Limb (tissue), 2 donors: ENCODE measurements at regions not wholly inside any gene's neighbourhood (a gene's known extent, or its start where the extent isn't known, plus 50 kb on each side); places are given as distances from the start of the nearest gene placed in this dataset.

Source experiments
- DNase-seq, 2 donors: peaks; one replicate each; pipeline ENCODE4 v3.0.0-alpha.2; 2016; ENCODE audit errors: extremely low spot score in 2 of 2

DNA sequence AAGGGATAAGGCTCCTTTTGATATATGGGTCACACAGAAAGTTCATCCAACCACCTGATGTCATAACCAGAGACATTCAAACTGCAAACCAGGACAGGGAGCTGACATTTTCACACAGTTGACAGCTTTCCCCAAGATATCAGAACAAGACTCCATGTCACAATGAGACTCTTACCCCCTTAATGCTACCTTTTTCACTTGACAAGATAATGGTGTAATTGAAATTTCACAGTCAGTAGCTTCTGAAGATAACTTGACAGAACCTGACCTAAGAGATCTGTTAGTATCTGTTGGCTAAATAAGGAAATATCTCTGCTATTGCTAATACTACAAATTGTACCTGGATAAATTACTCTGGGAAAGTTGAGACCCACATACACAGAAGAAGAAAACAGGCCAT lies 187.3 kb downstream of the C12orf50 start:
- no peak for DNase-seq

DNA sequence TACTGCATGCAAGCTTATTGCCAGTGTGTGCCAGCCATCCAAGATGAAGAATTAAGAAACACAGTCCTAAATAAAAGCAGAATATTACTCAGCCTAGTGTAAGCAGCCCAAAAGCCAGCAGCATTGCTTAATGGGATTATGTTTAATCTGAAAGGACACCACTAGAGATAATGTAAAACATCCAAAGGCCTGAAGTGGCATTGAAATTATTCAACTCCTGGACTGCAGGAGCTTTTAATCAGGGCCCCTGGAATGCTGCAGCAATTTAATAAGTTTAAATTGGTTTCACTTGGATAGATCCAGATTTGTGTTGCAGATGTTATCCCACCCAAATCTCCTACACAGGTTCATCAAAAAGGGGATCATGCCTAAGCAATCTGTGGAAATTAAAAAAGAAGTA lies 193.0 kb downstream of the C12orf50 start:
- no peak for DNase-seq

DNA sequence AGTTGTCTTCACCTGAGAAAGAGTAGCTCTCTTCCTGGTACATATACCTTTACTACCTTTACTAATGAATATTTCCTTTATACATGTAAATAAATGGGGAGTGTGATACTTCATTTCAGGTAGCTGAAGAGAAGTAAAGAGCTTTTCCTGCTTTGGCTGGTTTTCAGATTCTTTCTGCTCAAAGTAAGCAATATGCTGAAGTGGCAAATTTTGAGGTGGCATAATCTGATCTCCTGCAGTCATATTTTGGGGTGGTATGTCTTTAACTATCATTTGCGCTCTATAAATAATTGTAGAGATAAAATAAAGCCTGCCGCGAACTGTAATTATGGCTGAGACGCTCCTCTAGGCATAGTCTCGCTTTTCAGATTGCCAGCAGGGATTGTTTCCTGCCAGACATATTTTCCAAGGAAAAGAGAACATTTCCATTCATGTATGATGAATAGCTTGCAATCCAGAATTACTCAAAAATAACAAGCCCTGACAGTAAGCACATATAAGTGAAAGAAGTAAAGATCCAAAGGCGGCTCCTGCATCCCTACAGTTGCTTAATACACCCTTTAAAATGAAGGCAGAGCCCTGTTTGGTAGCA lies 200.7 kb downstream of the C12orf50 start:
- DNase-seq = no peak

DNA sequence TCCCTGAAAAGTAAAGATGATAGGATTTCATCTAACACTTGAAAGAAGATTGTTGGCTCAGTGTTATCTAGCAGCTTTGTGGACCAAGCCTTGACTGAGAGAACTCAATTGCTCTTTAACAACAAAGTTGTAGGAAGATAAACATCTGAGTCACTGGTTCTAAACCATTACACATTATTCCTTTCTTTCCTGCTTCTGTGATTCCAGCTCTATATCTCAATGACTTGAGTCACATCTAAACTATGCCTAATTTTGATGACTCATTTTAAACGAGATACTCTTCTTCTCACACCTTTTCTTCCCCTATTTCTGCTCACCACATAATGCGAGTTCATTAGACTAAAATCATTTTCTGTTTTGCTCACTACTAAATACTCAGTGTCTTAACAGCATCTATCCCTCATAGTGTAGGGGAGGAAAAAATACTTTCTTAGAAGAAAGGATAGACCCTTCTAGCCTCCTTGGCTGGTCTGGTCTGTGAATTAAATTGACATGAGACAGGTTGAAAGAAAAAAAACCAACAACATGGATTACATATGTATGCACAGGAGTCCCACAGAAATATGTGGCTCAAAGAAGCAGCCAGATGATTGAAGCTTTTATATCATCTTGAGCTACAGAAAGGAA lies 201.4 kb downstream of the C12orf50 start:
- DNase-seq = no peak

DNA sequence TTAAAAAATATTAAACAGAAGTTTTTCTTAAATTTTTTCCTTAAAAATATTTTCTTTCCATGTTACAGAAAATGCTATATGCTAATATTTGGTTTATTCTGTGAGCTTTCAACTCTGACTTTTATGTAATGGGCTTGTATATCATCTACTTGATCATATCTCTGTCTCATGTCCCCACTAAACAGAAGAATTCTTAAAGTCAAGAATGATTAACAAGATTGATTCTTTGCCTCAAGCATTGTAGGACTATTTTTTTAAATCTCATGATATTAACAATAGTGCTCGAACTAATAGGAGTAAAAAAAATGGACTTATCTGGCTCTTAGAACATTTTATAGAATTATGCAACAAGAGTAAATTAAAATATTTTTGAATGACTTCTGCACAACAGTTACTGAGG lies 206.3 kb downstream of the C12orf50 start:
- no peak for DNase-seq

DNA sequence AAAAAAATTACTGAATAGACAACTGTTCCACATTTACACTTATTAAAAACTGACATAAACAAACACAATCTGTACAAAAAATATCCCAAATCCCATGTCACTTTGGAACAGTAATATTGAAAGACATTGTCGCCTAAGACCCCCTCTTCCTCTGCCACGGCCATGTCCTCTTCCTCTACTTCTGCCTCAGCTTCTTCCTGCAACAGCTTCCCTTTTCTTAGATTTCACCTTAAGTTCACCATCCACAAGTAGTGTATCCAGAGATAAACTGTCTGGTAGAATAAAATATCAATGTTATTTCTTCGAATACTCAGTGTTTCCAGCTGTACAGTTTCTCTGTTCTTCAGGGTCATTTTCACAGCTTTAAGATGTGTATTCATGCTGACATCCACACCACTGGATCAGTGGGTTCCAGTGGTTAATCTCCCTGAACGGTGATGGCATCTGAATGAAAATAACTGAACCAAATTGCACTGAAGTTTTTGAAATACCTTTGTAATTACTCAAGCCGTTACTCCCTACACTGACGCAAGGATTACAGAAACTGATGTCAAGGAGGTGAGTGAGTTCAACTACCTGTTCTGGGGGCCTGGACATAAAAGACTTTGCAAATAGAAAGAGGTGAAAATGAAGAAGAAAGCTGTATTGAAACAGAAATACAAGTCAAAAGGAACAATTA lies 208.5 kb downstream of the C12orf50 start:
- DNase-seq = no peak

DNA sequence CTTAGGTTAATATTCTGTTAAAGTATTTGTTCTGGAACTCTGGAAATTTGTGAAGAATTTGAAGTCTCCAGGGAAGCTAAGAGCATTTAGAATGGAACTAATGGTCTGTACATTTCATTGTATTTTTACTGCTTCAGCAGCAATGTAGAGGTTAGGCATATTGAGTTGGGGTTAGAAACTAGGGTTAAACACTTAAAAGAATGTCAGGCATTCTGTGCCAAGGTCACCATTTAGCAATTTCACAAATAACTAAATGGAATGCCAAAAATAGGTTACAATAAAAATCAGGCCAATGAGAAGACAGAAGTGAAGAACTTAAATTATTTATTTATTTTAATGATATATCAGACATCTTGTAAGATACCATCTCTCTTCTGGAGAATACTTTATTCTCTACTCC lies 210.8 kb downstream of the C12orf50 start:
- no peak for DNase-seq

DNA sequence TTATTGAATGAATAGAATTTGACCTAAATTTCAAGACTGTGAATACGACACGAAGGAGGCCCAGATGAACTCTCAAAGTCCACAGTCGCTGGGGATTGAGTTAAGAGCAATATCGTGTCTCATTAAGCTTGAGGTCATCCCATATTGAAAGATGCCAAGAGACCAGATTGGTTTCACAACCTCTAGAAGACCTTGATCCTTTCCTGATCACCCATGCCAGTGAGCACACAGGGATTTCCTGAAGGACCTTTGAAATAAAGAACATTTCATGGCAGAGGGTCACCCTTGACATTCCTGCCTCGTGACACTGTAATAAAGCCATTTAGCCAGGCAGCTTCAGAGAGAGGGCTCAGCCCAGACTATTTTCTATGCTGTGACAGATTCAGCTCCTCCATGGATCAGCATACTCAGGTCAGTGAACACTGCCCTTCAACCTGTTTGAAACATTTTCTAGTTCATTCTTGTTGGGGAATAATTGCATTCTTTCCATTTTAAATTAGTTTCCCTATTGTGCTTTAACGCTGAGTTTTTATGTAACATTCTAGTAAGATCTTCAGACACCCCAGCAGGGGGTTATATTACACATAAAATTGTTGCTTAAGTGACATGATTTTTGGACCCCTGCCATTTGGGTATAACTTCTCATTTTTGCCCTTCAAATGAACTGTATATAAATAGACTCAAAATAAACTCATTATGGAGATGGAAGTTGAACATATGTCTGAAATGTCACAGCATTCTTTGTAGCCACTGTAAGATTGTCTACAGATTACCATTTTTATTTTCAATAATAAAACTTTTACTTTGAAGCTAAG lies 213.2 kb downstream of the C12orf50 start:
- no peak for DNase-seq

DNA sequence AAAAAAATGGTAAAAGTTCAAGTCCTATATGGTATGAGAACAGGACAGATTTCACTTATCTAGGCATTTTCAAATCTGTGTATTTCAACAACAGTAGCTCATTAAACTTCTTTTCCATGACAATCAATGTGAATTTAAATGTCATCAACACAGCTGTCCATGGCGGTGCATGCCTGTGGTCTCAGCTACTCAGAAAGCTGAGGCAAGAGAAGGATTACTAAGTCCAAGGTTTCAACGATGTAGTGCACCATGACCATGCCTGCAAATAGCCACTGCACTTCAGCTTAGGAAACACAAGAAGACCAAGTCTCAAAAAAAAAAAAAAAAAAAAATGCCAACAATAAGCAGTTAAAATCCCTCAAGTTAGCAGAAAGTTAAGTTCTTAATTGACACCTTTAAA lies 214.6 kb downstream of the C12orf50 start:
- no peak for DNase-seq

DNA sequence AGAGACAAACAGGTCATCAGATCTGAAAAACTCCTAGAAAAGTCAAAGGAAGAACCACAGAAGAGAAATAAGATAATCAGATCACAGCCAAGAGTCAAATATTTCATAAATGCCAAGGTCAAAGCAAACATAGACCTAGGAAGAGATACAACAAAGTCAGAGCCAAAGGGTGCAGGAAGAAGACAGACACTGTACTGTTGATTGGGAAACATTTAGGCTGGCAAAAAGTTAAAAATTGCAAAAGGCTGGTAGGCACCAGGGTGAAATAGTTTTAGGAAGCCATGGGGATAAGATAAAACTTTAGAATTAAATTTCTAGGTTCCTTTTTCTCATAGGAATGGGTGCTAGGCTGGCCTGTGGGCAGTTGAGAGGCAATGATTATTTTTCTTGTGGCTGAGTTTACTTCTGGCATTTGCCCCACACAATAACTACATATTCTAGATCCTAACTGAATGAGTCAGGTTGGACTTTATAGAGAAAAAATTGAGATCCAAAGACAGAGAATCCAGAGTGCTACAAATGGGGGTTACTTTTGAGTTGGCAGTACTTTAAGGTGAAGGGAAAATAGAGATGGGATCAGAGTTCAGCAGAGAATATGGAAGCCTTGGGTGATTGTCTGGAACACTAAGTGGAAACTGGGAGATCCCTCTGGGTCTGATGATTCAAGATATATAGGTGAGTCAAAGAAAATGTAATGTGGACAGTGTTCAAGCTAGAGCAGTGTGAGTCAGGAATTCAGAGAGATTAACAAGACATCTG lies 215.5 kb downstream of the C12orf50 start:
- DNase-seq = no peak

DNA sequence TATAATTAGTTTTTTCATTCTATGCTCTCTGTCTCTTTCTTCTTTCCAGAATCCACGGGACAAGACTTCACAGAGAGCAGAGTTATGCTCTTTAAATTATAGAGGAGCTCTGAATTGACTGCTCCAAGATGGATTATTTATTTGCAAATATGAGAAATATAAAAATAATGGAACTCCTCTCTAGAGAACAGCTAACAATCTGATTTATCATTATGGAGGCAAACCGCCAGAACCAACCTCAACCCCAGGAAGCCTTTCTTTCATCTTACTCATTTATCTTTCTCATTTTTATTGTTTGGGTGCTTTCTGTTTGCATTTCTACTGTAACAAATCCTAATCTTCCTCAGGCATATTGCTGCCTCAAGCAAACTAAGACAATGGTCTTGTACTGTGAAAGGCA lies 216.5 kb downstream of the C12orf50 start:
- no peak for DNase-seq

DNA sequence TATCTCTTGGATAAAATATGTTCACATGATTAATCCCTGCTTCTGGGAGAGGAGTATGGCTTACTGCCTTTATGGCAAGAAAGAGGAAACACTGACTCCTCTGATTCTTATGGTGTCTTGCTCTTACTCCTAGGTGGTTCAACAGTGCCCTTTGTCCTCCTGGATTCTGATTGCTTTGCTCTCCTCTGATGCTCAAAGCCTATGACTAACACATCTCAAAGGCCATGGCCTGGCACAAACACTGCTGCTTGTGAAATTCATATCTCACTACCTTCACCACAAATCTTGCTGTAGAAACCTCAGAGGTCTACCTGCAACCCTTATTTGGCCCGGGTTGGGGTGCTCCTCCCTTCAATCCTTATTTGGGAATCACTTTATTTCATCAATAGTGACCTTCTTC lies 217.2 kb downstream of the C12orf50 start:
- DNase-seq = no peak

DNA sequence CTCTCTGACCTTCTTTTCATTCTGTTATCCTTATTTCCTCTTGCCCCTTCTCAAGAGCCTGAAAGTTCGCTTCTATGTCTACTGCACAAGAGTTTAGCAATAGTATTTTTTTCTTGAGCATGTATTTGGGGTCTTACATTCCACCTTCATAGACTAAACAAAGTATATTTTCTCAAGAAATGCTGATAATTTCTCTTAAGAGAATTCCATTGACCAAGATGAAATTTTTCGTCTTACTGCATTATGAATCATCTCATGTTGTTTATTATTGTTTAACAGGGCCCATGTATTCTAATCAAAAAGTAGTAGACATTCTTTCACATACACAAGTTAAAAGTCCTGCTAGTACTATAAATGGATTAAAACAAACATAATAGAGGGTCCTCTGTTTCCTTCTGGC lies 219.3 kb downstream of the C12orf50 start:
- DNase-seq = no peak

DNA sequence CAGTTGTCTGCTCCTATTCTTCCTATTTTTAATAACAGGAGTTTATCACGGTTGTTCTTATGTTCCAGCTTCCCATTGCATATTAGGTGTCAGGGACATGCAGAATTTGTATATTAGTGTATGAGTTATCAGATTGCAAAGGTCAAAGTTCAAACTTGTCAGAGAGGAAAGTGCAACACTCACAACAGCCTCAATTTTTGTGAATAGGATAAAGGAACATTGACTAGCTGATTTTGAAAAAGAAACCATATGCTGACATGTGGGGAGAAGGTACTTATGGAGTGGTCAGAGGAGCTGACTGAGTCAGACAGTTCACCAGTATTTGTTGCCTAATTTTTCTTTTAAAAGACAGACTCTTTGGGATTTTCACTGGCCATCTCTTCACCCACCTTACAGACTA lies 222.1 kb downstream of the C12orf50 start:
- no peak for DNase-seq

DNA sequence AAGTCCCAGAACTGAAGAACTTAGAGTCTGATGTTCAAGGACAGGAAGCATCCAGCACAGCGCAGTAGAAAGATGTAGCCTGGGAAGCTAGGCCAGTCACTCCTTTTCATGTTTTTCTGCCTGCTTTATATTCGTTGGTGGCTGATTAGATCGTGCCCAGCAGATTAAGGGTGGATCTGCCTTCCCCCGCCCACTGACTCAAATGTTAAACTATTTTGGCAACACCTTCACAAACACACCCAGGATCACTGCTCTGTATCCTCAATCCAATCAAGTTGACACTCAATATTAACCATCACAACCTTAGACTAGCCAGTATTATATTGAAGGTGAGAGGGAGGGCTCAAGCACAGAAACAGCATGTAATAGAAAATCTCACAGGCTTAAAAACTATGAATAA lies 222.9 kb downstream of the C12orf50 start:
- DNase-seq = no peak

DNA sequence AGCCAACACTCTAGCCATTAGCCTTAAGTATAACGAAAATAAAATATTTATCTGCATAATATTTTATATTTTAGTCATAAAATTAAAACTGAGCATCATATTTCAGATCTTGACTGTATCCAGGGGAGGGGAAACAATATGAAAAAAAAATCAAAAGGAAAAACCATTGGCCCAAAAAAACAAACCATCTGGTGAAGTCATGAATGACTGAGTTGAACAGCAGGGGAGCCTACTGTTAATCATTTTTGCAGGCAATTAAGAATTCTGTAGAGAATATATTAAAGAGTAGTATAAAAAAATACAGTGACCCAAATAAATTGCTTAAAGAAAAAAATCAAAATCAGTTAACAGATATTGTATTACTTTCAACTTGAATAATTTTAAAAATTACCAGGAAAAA lies 224.8 kb downstream of the C12orf50 start:
- DNase-seq = no peak

DNA sequence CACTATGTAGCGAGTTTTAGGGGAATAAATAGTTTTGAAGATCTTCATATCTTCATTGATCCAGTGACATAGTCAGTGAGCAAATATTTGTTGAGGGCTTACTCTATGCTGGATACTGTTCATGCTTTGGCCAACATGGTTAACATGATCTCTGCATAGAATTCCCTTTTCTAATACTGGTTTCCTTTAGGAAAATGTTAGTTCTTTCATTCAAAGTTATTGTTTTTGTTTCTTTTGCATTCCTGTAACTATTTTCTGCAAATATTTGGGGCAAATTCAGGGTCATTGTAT lies 226.5 kb downstream of the C12orf50 start:
- DNase-seq = no peak

DNA sequence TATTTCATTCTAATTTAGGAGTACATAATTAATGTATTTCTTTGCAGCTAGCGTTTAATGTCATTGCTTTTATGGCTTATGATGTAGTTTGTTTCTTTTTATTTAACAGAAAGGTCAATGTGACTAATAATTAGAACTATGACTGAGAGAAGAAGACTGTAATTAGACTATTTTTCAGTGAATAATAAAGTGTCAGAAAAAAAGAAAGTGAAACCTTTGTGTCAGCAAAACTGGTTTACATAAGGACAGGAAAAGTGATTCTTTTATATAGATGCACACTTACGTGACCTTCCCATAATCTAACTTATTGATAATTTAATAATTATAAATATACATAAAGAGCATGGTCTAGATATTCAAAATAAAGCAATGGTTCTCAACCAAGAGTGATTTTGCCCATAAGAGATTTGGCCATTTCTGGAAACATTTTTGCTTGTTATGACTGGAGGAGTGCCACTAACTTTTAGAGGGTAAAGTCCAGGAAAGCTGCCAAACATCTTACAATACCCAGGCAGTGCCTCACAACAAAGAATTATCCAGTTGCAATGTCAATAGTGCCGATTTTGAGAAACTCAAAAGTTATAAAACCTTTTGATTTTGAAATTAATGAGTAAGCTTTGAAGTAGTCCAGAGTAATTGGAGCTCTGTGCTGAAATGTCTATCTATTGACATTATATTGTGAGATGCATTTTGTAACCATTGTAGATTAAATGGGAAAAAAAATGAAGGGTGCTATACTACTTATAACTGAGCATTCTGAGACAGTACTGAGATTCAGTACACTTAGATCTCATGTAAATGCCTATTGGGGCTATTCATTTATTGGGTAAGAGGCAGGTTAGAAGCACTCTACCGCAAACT lies 227.1 kb downstream of the C12orf50 start:
- no peak for DNase-seq

DNA sequence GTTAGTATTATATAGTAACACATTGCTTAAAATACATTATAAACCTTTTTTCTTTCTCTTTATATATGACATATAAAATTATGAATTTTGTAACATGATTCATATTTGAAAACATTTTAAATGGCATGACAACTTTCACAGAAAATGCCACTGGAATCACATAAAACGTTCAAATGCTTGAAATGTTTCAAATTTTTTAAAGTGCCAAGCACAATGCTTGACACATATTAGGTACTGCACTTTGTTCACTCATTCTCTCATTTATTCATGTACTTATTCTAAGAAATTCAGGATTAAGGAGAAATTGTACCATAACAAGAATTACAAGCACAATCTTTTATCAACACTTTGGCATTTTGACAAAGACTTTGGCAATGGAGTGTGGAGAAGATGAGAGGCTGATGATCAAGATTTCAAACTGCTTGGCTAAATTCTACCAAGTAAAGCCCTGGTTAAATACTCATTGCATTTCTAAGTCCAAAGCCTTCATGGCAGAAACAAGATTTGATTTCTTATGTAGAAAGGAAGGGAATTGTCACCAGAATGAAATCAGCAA lies 232.2 kb downstream of the C12orf50 start:
- DNase-seq = no peak

DNA sequence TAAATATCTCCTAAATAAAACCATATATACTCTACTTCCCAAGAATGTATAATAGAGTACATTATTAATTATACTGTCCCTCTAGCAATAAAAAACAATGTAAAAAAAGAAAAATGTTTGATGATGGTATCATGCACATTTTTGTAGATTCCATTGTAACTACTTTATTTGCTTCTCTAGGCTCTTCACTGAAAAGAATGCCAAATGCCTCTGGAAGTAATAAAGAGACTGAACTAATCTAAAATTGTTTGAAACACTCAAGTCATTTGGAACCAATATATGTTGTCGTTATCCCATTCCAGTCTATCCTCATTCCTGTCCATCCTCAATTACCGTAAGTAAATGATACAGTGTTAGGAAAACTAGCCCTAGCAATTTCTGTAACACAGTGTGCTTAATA lies 233.6 kb downstream of the C12orf50 start:
- DNase-seq = no peak

DNA sequence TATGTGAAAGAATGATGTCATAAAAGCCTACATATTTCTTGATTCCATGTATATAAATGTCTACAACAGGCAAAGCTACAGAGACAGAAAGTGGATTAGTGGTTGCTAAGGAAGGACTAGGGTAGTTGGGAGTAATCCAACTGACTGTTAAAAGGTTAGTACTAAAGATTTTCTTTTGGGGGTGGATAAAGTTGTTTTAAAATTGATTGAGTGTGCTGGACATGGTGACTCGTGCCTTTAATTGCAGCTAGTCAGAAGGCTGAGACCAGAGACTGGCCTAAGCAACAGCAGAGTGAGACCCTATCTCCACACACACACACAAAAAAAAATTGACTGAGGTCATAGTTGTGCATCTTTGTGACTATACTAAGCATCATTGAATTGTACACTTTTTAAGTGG lies 234.3 kb downstream of the C12orf50 start:
- DNase-seq = no peak
